ENCODE measurements at regions not wholly inside any gene's neighbourhood (a gene's known extent, or its start where the extent isn't known, plus 50 kb on each side); places are given as distances from the start of the nearest gene placed in this dataset.
"Not testable (repeated sequence)": the region's sequence is repeated elsewhere in the genome, so short reads cannot be mapped to it uniquely, and the experiment has no call there.

DNA sequence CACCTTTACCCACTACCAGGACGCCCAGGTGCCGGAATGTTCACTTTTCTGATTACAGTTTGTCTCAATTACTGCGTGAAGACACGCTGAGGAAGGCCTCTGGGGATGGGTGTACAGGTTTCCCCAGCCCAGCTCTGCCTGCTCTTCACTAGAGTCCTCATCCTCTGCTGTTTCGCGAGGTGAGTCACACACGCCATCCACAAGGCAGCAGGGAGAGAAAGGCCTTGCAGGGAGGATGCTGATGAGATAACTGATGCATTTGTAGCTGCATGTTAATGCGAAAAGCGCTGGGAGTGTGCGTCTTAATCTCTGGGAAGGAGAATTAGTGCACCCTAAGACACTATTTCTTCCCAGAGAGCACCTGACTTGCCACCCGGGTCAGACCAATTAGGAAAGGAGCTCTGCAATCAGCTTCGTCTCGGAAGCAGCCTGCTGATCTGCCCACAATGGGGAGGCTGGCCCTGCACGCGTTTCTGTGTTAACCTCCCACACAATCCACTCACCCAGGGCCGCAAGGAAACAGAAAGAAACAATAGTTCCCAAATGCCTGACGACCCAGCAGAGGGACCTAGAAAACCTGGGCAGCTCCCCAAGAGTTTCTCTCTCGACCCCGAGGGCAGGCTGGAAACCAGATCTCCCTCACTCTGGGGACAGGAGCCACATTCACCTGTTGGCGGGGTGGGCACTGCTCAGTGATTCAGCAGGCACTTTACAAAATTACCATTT, 578.7 kb downstream of the GLRX3 start:
- no peak for DNase-seq
- H3K4me1 Mint-ChIP-seq (ENCODE audit: low read depth, unreplicated experiment), result no peaks in the 10 kb centered on the region
- no peak overlapping the region for H3K27ac Mint-ChIP-seq (ENCODE audit: unreplicated experiment)
- CTCF ChIA-PET, result no interaction called here
- intact Hi-C loops (cut with micrococcal nuclease; ENCODE audit: unreplicated experiment), result no loop called here
- peaks cover 12% of the 10 kb centered on the region for H3K9me3 Mint-ChIP-seq (ENCODE audit: low read depth, unreplicated experiment)
- no TSS peak for BruUV-seq (replicated peaks)
- TF ChIP-seq CTCF (IDR thresholded peaks at IDR 0.05; ENCODE audit: unreplicated experiment), result no peak
- no peak overlapping the region for H3K4me3 Mint-ChIP-seq (ENCODE audit: low read depth, unreplicated experiment)
- no peaks in the 10 kb centered on the region for H3K27me3 Mint-ChIP-seq (ENCODE audit: unreplicated experiment)
- no peaks in the 10 kb centered on the region for H3K36me3 Mint-ChIP-seq (ENCODE audit: insufficient read depth, unreplicated experiment)

DNA sequence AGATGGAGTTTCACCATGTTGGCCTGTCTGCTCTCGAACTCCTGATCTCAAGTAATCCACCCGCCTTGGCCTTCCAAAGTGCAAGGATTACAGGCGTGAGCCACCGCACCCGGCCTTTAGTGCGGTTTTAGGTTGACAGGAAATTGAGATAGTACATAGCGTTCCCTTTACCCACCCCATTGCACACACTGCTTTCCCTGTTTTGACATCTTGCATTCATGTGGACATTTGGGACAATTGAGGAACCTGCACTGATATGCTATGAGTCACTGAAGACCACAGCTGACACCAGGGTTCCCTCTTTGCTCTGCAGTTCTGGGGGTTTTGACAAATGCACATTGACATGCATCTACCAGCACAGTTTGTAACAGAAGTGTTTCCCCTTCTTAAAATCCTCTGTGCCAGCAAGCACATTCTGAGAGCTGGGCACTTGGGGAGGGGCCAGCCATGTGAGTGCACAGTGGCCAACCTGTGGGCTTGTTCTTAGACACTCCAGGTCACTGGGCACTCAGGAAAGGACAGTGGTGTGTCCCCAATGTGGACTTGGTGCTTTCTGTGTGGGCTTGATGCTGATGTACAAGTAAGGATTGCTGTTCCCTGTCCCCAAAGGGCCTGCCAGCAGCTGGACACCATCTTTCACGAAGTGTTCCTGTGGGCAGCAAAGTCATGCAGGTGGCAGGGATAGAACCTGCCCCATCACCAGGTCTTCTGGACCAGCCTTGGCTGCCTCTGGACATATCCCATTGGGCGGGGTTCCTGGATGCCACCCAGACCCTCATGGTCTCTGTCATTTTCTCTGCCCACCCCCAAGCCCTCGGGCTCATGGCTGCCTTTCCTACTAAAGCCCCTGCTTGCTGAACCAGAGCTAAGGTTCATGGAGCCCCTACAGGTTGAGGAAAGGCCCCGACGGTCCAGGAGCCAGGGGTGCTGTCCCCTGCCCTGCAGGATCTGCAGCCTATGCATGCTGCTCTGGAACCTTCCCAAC, 579.8 kb downstream of the GLRX3 start:
- H3K27ac Mint-ChIP-seq (ENCODE audit: unreplicated experiment), result no peak overlapping the region
- BruUV-seq (replicated peaks), result no TSS peak
- no peaks in the 10 kb centered on the region for H3K27me3 Mint-ChIP-seq (ENCODE audit: unreplicated experiment)
- TF ChIP-seq CTCF (IDR thresholded peaks at IDR 0.05; ENCODE audit: unreplicated experiment), result no peak
- no peaks in the 10 kb centered on the region for H3K36me3 Mint-ChIP-seq (ENCODE audit: insufficient read depth, unreplicated experiment)
- H3K4me3 Mint-ChIP-seq (ENCODE audit: low read depth, unreplicated experiment), result no peak overlapping the region
- H3K4me1 Mint-ChIP-seq (ENCODE audit: low read depth, unreplicated experiment), result no peaks in the 10 kb centered on the region
- no peak for DNase-seq
- H3K9me3 Mint-ChIP-seq (ENCODE audit: low read depth, unreplicated experiment), result peaks cover 12% of the 10 kb centered on the region
- intact Hi-C loops (cut with micrococcal nuclease; ENCODE audit: unreplicated experiment), result no loop called here
- CTCF ChIA-PET, result no interaction called here

- CTCF ChIA-PET, result no interaction called here
- no peak overlapping the region for H3K27ac Mint-ChIP-seq (ENCODE audit: unreplicated experiment)
- no peaks in the 10 kb centered on the region for H3K4me1 Mint-ChIP-seq (ENCODE audit: low read depth, unreplicated experiment)
- no peaks in the 10 kb centered on the region for H3K27me3 Mint-ChIP-seq (ENCODE audit: unreplicated experiment)
- BruUV-seq (replicated peaks), result no TSS peak
- H3K4me3 Mint-ChIP-seq (ENCODE audit: low read depth, unreplicated experiment), result no peak overlapping the region
- H3K36me3 Mint-ChIP-seq (ENCODE audit: insufficient read depth, unreplicated experiment), result no peaks in the 10 kb centered on the region
- intact Hi-C loops (cut with micrococcal nuclease; ENCODE audit: unreplicated experiment), result no loop called here
- peaks cover 12% of the 10 kb centered on the region for H3K9me3 Mint-ChIP-seq (ENCODE audit: low read depth, unreplicated experiment)
- no peak for DNase-seq
- no peak for TF ChIP-seq CTCF (IDR thresholded peaks at IDR 0.05; ENCODE audit: unreplicated experiment)
Observed at GRCh38 chr10:130717083-130717482, 580.9 kb downstream of the GLRX3 start.

DNA sequence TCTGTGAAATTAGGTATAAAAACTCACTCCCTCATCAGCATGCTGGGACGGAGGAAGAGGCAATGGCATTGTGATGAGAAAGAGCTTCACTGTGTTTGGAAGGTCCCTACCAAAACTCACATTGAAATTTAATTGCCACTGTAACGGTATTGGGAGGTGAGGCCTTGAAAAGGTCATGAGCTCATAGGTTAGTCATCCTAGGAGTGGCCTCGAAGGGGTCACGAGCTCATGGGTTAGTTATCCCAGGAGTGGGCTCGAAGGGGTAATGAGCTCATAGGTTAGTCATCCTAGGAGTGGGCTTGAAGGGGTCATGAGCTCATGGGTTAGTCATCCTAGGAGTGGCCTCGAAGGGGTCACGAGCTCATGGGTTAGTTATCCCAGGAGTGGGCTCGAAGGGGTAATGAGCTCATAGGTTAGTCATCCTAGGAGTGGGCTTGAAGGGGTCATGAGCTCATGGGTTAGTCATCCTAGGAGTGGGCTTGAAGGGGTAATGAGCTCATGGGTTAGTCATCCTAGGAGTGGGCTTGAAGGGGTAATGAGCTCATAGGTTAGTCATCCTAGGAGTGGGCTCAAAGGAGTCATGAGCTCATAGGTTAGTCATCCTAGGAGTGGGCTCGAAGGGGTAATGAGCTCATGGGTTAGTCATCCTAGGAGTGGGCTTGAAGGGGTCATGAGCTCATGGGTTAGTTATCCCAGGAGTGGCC, 582.7 kb downstream of the GLRX3 start:
- CTCF ChIA-PET; DNase-seq; H3K4me3 Mint-ChIP-seq (ENCODE audit: low read depth, unreplicated experiment); H3K27ac Mint-ChIP-seq (ENCODE audit: unreplicated experiment); BruUV-seq (replicated peaks); H3K9me3 Mint-ChIP-seq (ENCODE audit: low read depth, unreplicated experiment); H3K27me3 Mint-ChIP-seq (ENCODE audit: unreplicated experiment); H3K36me3 Mint-ChIP-seq (ENCODE audit: insufficient read depth, unreplicated experiment); intact Hi-C loops (cut with micrococcal nuclease; ENCODE audit: unreplicated experiment); H3K4me1 Mint-ChIP-seq (ENCODE audit: low read depth, unreplicated experiment): not testable (repeated sequence)
